ENCODE measurements at regions not wholly inside any gene's neighbourhood (a gene's known extent, or its start where the extent isn't known, plus 50 kb on each side); places are given as distances from the start of the nearest gene placed in this dataset.

DNA sequence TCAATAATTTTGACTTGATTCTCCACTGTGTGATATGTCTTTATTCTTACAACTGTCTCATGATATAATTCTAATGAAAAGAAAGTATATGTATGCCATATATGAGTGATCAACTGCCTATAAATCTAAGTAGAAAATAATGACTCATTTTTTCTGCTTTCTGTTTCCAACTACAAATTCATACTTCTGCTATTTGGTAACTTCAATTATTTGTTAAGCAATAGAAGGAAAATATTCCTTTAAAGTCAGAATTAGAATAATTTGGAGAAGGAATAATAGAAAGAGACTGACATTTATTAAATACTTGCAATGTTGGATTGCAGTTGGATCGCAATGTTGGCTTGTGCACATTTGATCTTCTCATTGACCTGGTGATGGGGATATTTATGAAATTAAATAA, 204.2 kb upstream of the PACRGL start:
- no peak overlapping the region for H3K4me3 ChIP-seq
- no peaks in the 10 kb centered on the region for H3K27me3 ChIP-seq (replicated peaks; ENCODE audit: insufficient read depth)
- TF ChIP-seq, protein P1, sequence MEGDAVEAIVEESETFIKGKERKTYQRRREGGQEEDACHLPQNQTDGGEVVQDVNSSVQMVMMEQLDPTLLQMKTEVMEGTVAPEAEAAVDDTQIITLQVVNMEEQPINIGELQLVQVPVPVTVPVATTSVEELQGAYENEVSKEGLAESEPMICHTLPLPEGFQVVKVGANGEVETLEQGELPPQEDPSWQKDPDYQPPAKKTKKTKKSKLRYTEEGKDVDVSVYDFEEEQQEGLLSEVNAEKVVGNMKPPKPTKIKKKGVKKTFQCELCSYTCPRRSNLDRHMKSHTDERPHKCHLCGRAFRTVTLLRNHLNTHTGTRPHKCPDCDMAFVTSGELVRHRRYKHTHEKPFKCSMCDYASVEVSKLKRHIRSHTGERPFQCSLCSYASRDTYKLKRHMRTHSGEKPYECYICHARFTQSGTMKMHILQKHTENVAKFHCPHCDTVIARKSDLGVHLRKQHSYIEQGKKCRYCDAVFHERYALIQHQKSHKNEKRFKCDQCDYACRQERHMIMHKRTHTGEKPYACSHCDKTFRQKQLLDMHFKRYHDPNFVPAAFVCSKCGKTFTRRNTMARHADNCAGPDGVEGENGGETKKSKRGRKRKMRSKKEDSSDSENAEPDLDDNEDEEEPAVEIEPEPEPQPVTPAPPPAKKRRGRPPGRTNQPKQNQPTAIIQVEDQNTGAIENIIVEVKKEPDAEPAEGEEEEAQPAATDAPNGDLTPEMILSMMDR (IDR thresholded peaks at IDR 0.05), result no peak
- H3K9me3 ChIP-seq, result no peaks in the 10 kb centered on the region
- no peaks in the 10 kb centered on the region for H3K36me3 ChIP-seq
- no peak overlapping the region for H3K27ac ChIP-seq
- no peaks in the 10 kb centered on the region for H3K4me1 ChIP-seq (ENCODE audit: control insufficient read depth in 1 of 2, low read depth in 2 of 2)
- ATAC-seq (ENCODE audit: insufficient number of reproducible peaks, low FRiP score, low read depth) (no peak), DNase-seq (ENCODE audit: low spot score) (no peak)

DNA sequence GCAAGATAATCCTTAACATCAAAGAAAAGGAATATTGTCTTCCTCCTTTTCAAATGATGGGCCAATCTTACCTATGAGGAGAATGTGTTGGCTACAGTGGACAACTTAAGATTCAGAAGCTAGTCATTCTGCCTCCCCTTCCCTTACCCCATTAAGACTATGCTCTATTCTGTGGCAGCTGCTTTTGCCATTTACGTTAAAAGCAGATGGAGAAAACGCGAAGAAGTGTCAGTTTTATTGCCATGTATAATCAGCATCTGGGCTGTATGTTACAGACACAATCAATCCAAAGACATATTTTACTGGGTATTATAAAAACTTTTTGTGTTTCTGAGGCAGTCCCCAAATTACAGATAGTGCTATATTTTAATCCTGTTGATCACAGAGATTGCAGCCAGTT, 196.1 kb upstream of the PACRGL start:
- H3K27me3 ChIP-seq (replicated peaks; ENCODE audit: insufficient read depth), result no peaks in the 10 kb centered on the region
- DNase-seq (ENCODE audit: low spot score), result no peak
- ATAC-seq (ENCODE audit: insufficient number of reproducible peaks, low FRiP score, low read depth), result no peak
- no peaks in the 10 kb centered on the region for H3K9me3 ChIP-seq
- H3K4me3 ChIP-seq, result no peak overlapping the region
- TF ChIP-seq, protein P1 (IDR thresholded peaks at IDR 0.05), result no peak
- no peaks in the 10 kb centered on the region for H3K36me3 ChIP-seq
- H3K27ac ChIP-seq, result no peak overlapping the region
- no peaks in the 10 kb centered on the region for H3K4me1 ChIP-seq (ENCODE audit: control insufficient read depth in 1 of 2, low read depth in 2 of 2)

- Histone ChIP-seq H3K36me3 (no peaks in the 10 kb centered on the region), H3K27ac (no peak overlapping the region), H3K4me1 (ENCODE audit: control insufficient read depth in 1 of 2, low read depth in 2 of 2) (no peaks in the 10 kb centered on the region), H3K4me3 (no peak overlapping the region), H3K27me3 (replicated peaks; ENCODE audit: insufficient read depth) (no peaks in the 10 kb centered on the region), H3K9me3 (no peaks in the 10 kb centered on the region)
- ATAC-seq (ENCODE audit: insufficient number of reproducible peaks, low FRiP score, low read depth) (no peak), DNase-seq (ENCODE audit: low spot score) (no peak)
- TF ChIP-seq, protein P1 (IDR thresholded peaks at IDR 0.05), result no peak
Measured at GRCh38 chr4:20505927-20506326, 194.3 kb upstream of the PACRGL start.

DNA sequence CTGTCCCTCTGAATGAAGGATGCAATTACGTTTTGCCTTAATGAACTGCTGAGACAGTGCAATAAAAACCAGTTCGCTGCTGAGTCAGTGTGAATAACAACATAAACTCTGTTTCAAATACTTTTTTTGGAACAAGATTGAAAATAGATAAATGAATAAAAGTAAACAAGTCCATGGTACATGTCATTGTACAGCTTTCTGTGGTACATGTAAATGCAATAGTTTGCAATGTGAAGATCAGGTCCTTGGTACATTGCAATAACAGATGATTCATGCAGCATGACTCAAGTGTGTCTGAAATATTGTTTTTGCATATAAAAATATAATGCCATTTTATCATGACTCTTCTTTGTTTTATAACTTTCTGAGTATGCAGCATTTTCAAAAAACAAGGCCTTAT, 193.4 kb upstream of the PACRGL start:
- Histone ChIP-seq H3K27ac (no peak overlapping the region), H3K4me1 (ENCODE audit: control insufficient read depth in 1 of 2, low read depth in 2 of 2) (peaks cover 0 to 3% of the 10 kb centered on the region in 2 donors), H3K9me3 (no peaks in the 10 kb centered on the region), H3K27me3 (replicated peaks; ENCODE audit: insufficient read depth) (no peaks in the 10 kb centered on the region), H3K4me3 (no peak overlapping the region), H3K36me3 (no peaks in the 10 kb centered on the region)
- TF ChIP-seq, protein P1 (IDR thresholded peaks at IDR 0.05), result no peak
- ATAC-seq (ENCODE audit: insufficient number of reproducible peaks, low FRiP score, low read depth) (no peak), DNase-seq (ENCODE audit: low spot score) (no peak)

DNA sequence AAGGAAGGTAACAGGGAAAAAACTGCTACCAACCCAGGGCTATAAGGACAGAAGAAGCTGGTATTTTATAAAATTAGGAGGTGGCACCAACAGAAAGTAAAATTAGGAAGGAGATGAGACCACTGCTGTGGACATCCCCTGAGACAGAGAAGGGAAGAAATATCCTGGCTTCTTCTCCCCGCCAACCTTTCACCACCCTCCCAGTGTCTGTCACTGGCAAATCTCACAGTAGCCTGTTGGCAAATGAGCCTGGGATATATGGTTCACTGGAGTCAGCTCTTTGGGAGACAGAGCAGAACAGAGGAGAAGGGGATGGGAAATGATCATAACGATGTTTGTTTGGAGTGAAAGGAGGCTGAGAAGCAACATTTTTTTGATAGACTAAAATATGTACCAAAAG, 190.9 kb upstream of the PACRGL start:
- TF ChIP-seq, protein P1 (IDR thresholded peaks at IDR 0.05), result no peak
- Histone ChIP-seq H3K27me3 (replicated peaks; ENCODE audit: insufficient read depth) (no peaks in the 10 kb centered on the region), H3K9me3 (no peaks in the 10 kb centered on the region), H3K4me1 (ENCODE audit: control insufficient read depth in 1 of 2, low read depth in 2 of 2) (peaks cover 0 to 10% of the 10 kb centered on the region in 2 donors), H3K36me3 (no peaks in the 10 kb centered on the region), H3K4me3 (no peak overlapping the region), H3K27ac (no peak overlapping the region)
- DNase-seq (ENCODE audit: low spot score) (no peak), ATAC-seq (ENCODE audit: insufficient number of reproducible peaks, low FRiP score, low read depth) (no peak)

All from thoracic aorta (tissue), 2 donors.